Pancreas (tissue), 10 donors: ENCODE measurements at regions not wholly inside any gene's neighbourhood (a gene's known extent, or its start where the extent isn't known, plus 50 kb on each side); places are given as distances from the start of the nearest gene placed in this dataset.

Experiments used
- ATAC-seq, 4 donors: fragments of 200-7000 bp; cut with Tn5 transposase; one replicate each; pipeline versions ENCODE4 v1.8.0 to v1.9.1; 2020; ENCODE audit warnings: mild to moderate bottlenecking in 4 of 4, moderate library complexity in 4 of 4
- DNase-seq, 6 donors: peaks; one replicate each; pipeline ENCODE4 v3.0.0-alpha.2; 2020
- FAIRE-seq: peaks from 2 replicates; lab custom pipeline; 2012; peaks lifted over from hg19 to GRCh38; lab: Jason Lieb, UNC
- H3K27ac ChIP-seq, 4 donors: fragments of 200-600 bp; sonication (generic); 1 replicate in 3 of 4; 2 replicates in 1 of 4; pipeline versions ENCODE4 v1.5.0 to v1.8.0; 2020
- H3K27me3 ChIP-seq, 4 donors: fragments of 200-600 bp; one replicate each; pipeline ENCODE4 v1.8.0; 2021
- H3K36me3 ChIP-seq, 3 donors: fragments of 200-600 bp; sonication (generic) in 1 of 3; one replicate each; pipeline versions ENCODE4 v1.5.0 to v1.8.0; 2020 to 2021
- H3K4me1 ChIP-seq, 3 donors: fragments of 200-600 bp; one replicate each; pipeline ENCODE4 v1.8.0; 2021
- H3K4me3 ChIP-seq, 4 donors: fragments of 200-600 bp; sonication (generic) in 2 of 4; one replicate each; pipeline versions ENCODE4 v1.5.0 to v1.8.0; 2020 to 2021
- H3K9me3 ChIP-seq, 4 donors: fragments of 200-600 bp; one replicate each; pipeline ENCODE4 v1.8.0; 2021
- CTCF ChIP-seq, 4 donors: fragments of 200-600 bp; sonication (generic) in 3 of 4; IDR thresholded peaks; one replicate each; pipeline versions ENCODE4 v1.5.0 to v1.8.0; 2021; ENCODE audit warnings: antibody characterized with exemption in 4 of 4
- WGBS, 2 donors: extraction: QIAGEN DNeasy Blood & Tissue Kit; methylation state at CpG; one replicate each; pipeline ENCODE4 v1.1.7; 2013; 5-methylcytosine and 5-hydroxymethylcytosine counted together
- intact Hi-C, 3 donors: fragments of 100-400 bp; cut with DNase I; formaldehyde crosslinking; loops; one replicate each; pipeline versions ENCODE4 v1.11.1 to v1.14.2; 2022
- donor health status: healthy with polysubstance abuse.
- donor health status: DM: no; HTN: no; CAD: no; lungs with moderate emphysema.
- donor health status: DM: no; HTN: no; CAD: no.
- donor health status: control.
- donor health status: control.
- donor health status: Bipolar disorder and iron deficiency.
- donor health status: DM: yes; HTN: yes; CAD: no.
- donor health status: DM: no; HTN: no; CAD: no.
- donor health status: DM: no; HTN: no; CAD: no.
- donor health status: DM: yes; HTN: yes; CAD: no.

GRCh38 chr1:29416267-29417146 lies 180.2 kb downstream of the PTPRU start:
- no peak for TF ChIP-seq CTCF (IDR thresholded peaks at IDR 0.05)
- Histone ChIP-seq H3K4me1 (no peaks in the 10 kb centered on the region), H3K4me3 (no peak overlapping the region), H3K27me3 (no peaks in the 10 kb centered on the region), H3K9me3 (no peaks in the 10 kb centered on the region), H3K36me3 (no peaks in the 10 kb centered on the region), H3K27ac (no peak overlapping the region)
- 30 to 31% methylated on average over 13 of the region's 13 CpGs for WGBS, 2 donors
- DNase-seq (no peak), ATAC-seq (peak in 1 of 4 donors; percentile 21), FAIRE-seq (no peak)
- intact Hi-C loops, result no loop called here

- no peak for TF ChIP-seq CTCF (IDR thresholded peaks at IDR 0.05)
- Histone ChIP-seq H3K36me3 (no peaks in the 10 kb centered on the region), H3K27ac (no peak overlapping the region), H3K4me3 (no peak overlapping the region), H3K27me3 (no peaks in the 10 kb centered on the region), H3K4me1 (no peaks in the 10 kb centered on the region), H3K9me3 (no peaks in the 10 kb centered on the region)
- DNase-seq (no peak), ATAC-seq (no peak), FAIRE-seq (no peak)
- intact Hi-C loops, result no loop called here
- WGBS, 2 donors, result 35 to 53% methylated on average over 3 of the region's 3 CpGs
Observed at GRCh38 chr1:29415861-29416260, 179.5 kb downstream of the PTPRU start.

GRCh38 chr1:29415156-29415830 lies 179.0 kb downstream of the PTPRU start:
- DNase-seq, result peak in 2 of 6 donors; percentile 14 to 20
- Histone ChIP-seq H3K9me3 (no peaks in the 10 kb centered on the region), H3K4me3 (no peak overlapping the region), H3K4me1 (no peaks in the 10 kb centered on the region), H3K27me3 (no peaks in the 10 kb centered on the region), H3K36me3 (no peaks in the 10 kb centered on the region), H3K27ac (no peak overlapping the region)
- FAIRE-seq, result no peak
- intact Hi-C loops, result no loop called here
- WGBS, 2 donors, result 28 to 32% methylated on average over 9 of the region's 9 CpGs
- peak in 3 of 4 donors; percentile 63 to 75 (median 71) for ATAC-seq
- no peak for TF ChIP-seq CTCF (IDR thresholded peaks at IDR 0.05)

- TF ChIP-seq CTCF (IDR thresholded peaks at IDR 0.05), result no peak
- H3K4me1 ChIP-seq, result no peaks in the 10 kb centered on the region
- DNase-seq, result no peak
- intact Hi-C loops, result no loop called here
- 57 to 60% methylated on average over 4 of the region's 4 CpGs for WGBS, 2 donors
- FAIRE-seq, result no peak
- no peaks in the 10 kb centered on the region for H3K36me3 ChIP-seq
- ATAC-seq, result peak in 2 of 4 donors; percentile 20 to 26
- H3K4me3 ChIP-seq, result no peak overlapping the region
- no peaks in the 10 kb centered on the region for H3K9me3 ChIP-seq
- no peak overlapping the region for H3K27ac ChIP-seq
- H3K27me3 ChIP-seq, result no peaks in the 10 kb centered on the region
Observed at GRCh38 chr1:29414086-29414485, 177.8 kb downstream of the PTPRU start.
